HG03432 (cell line): ENCODE measurements at regions not wholly inside any gene's neighbourhood (a gene's known extent, or its start where the extent isn't known, plus 50 kb on each side); places are given as distances from the start of the nearest gene placed in this dataset.
"Not testable (repeated sequence)": the region's sequence is repeated elsewhere in the genome, so short reads cannot be mapped to it uniquely, and the experiment has no call there.

Source experiments
- ATAC-seq: cut with Tn5 transposase; IDR thresholded peaks from one replicate; pipeline ENCODE4 v1.9.1; 2021; ENCODE audit warnings: mild to moderate bottlenecking, moderate library complexity; ENCODE audit not compliant: unreplicated experiment

- no peak for ATAC-seq
Observed at GRCh38 chr6:81565071-81565470, 187.4 kb downstream of the TENT5A start.

DNA sequence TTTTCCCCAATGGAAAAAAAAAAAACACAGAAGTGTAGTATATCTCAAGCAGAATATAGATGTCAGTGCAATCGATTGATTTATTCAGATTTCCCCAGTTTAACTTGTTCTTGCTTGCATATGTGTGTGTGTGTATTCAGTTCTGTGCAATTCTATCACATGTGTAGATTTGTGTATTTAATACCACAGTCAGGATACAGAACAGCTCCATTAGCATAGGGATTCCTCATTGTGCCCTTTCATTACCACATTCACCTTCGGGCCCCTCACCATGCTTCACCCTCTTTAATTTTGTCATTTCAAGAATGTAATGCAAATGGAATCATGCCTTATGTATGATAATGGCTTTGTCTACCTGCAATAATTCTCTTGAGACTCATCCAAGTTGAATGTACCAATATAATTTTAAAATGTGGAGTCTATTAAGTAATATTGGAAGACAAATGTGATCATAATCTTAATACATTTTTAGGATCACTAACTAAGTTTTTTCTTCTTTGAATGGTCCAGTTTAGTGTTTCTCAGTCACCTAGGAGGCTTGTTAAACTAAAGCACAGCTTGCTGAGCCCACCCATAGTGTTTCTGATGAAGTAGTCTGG is 187.9 kb downstream of the TENT5A start:
- ATAC-seq: no peak

DNA sequence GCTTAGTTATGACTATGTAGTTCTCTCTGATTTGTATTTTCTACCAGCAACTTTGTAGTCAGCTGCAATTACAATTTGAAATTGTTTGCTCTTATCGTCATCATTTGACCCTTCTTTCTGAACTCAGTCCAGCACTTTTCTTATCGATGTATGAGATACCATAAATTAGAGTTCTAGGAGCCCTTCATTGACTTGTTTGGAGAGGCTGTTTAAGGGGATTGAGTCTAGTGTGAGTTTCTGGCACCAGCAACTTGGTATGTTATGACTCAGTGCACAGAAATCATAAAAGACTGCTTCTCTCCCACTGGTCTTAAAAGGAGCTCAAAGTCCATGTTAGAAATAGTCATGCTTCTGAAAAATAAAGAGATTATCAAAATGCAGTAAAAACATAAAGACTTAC is 190.3 kb downstream of the TENT5A start:
- peak; percentile 69 for ATAC-seq

- ATAC-seq: peak; percentile 17
Observed at GRCh38 chr6:81561731-81562130, 190.8 kb downstream of the TENT5A start.

DNA sequence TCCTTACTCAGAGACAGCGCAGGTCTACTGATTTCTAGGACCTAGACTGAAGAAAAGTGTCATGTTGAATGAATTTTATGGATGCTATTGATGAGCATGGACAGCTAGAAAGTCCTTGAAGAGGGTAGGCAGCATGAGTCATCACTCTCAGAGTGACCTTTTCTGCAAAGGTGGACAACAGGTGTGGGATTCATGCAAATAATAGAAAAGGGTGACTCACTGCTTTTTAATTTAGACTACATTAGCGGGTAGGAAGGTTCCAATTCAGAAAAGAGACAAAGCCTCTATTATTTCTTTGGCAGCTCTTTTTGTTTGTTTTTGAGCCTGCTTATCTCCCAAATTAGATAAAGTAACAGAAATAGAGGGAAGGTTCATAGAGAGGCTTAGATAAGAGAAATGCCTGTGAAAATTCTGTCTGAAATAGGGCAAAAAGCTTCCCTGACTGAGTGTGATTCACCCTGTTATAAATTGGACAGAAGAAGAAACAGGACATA is 191.4 kb downstream of the TENT5A start:
- no peak for ATAC-seq

GRCh38 chr6:81557811-81558210 is 194.7 kb downstream of the TENT5A start:
- no peak for ATAC-seq

GRCh38 chr6:81556551-81556950 is 195.9 kb downstream of the TENT5A start:
- peak; percentile 38 for ATAC-seq

DNA sequence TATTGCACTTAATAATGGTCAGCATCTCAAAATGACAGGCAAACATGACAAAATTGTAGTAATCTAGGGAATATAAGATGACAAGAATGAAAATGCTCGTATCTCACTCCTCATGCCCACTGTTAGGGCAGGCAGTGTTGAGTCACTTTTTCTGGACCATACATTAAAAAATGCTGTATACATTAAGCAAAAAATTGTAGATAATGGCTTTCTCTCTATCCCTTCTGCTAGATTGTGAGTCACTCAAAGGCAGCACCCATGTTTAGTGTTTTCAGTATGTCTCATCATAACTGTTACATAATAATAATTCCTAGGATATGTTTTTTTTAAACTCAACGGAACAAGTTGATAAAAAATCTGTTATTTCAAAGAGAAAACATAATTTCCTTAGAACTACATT is 199.3 kb downstream of the TENT5A start:
- no peak for ATAC-seq

DNA sequence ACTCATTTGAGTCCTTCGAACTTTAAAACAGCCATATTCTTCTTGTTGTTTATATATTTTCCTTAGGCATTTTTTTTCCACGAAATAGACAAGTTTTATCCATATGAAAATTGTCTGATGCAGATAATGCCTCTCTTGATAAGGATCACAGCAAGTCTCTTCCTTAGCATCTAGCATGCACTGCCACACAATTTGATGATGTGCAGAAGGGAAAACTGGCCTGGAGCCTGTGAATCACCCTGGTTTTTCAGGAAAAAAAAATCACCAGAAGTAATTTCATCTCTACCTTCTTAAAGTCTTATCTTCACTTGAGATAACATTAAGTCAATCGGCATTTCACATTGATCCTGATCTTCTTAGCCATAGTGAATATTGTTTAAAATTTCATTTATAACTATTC is 199.8 kb downstream of the TENT5A start:
- ATAC-seq: no peak

DNA sequence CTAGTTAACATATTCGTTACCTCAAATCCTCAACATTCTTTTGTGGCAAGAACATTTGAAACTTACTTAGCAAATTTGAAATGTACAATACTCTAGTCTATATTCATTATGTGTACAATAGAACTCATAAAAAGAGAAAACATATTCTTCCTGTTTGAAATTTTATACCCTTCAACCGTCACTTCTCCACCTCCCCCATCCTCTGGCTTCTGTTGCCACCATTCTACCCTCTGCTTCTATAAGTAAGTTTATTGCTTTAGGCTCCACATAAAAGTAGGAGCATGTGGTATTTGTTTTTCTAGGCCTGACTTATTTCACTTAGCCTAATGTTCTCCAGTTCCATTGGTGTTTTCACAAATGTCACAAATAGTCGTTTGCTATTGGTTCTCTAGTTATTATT is 205.3 kb downstream of the TENT5A start:
- no peak for ATAC-seq

DNA sequence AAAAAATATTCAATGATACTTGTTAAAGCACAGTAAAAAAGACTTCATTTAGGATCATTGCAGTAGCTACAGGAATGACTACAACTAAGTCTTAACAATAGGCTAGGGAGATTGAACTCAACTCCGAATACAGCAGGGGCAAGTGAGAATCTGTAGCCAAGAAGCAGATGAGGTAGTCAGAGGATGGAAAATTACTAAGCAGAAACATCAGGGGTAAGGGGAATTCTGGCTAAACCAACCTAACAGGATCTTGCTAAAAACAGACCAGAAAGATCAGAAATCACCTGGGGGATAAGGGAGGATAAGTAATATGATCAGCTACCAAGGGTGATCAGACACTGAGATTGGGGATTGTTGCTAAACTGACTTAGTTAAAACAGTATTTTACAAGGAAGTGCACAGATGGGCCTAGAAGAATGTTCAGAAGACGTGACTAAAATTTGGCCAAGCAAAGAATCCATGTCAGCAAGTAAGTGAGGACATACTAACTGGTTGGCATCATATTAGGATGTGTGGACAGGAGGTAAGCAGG is 217.5 kb downstream of the TENT5A start:
- ATAC-seq: peak; percentile 46

DNA sequence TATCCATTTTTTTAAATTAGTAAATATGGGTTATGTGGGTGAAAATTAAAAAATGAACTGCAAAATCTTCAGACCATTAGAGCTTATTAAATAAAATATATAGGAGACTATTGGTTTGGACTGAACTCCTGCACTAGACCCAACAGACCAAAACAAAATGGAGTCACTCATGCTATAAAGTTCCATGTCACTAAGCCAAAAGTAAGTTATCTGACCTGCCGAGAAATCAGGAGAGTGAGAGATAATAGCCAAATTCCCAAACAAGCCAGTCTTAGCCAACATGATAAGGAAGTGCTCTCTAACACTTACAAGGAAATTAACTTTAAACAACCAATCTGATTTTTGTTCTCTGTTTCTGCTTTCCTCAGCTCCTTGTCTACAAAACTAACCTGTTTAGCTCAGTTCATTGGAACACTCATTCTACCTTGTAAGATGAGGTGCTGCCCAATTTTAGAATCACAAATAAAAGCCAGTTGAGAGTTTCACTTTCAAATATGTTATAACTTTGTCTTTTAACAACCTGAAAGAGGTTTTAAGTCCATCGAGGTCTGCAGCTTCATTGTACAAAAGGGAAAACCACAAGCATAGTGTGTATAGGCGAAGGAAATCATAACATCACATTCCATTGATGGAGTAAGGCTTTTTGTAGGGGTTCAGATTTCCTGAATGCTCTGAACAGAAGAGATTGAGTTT is 220.5 kb downstream of the TENT5A start:
- ATAC-seq: no peak

DNA sequence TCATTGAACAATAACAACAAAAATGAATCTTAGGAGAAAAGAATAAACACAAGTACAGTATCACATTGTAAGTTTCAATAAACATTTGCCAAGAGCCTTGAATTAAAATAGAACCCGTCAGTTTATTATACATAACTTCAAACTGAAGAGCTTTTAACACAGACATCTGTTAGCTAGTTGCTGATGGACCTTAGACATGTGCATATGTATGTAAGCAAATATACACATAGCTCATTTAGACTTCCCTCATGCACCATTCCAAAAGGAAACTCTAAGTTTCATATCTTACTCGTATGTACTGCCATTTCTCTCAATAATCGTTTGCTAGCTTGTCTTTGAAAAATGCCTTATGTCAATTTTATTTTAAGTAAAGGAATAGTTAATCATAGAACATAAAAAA is 235.0 kb downstream of the TENT5A start:
- no peak for ATAC-seq

DNA sequence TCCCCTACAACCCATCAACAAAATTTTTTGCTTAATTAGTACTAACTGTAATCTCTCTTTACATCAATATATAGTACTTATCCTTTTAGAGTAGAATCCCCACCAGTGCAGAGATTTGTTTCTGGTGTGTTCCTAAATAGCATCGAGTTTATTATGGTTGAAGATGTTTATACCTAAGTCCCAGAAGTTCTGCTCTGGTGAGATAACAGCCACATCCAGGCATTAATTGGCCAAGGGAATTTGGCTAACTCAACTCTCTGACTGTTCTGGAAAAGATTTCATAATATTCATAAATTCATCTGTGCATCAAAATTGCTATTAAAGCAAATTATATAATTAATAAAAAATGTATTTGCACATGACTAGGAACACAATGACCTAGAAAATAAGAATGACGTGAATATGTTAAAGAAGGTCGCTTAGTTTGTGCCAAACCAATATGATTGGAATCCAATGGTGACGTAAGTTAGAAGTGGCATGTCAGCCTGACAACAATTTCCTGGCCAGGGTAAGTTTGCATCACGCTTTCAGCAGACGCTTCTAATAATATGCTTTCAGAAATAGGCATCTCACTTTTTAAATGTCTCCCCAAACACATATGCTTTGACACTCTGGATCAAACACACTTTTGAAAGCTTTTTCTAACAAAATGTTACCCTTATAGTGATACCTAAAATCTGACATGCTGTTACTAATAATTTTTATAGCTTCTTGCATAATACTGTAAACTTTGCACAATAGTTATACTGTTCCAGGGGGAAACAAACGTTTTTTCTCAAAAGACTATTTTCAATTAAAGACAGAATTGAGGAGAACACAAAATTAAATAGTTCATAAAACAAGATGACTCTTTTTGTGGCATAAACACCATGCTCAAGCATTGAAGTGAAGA is 236.7 kb downstream of the TENT5A start:
- no peak for ATAC-seq

DNA sequence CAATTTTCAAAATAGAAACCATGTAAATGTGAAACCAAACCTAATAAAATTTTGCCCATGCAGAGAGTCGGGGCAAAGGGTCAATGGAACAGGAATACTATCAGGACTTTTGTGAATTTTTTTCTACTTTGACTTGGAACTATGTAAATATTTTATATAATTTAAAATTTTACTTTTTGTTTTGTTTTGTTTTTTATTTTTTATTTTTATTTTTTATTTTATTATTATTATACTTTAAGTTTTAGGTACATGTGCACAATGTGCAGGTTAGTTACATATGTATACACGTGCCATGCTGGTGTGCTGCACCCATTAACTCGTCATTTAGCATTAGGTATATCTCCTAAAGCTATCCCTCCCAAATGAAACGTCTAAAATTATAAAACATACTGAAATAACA is 238.3 kb downstream of the TENT5A start:
- not testable (repeated sequence) for ATAC-seq

DNA sequence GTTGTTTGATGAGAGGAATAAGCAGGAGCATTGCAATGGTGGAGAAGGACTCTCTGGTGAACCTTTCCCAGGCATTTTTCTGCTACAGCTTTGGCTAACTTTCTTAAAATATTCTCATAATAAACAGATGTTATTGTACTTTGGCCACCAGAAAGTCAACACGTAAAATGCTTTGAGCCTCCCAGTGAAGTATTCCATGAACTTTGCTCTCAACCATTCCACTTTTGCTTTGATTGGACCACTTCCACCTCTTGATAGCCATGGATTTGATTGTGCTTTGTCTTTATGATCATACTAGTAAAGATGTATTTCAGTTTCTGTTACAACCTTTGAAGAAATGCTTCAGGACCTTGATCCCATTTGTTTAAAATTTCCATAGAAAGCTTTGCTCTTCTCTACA is 241.1 kb downstream of the TENT5A start:
- ATAC-seq: no peak

DNA sequence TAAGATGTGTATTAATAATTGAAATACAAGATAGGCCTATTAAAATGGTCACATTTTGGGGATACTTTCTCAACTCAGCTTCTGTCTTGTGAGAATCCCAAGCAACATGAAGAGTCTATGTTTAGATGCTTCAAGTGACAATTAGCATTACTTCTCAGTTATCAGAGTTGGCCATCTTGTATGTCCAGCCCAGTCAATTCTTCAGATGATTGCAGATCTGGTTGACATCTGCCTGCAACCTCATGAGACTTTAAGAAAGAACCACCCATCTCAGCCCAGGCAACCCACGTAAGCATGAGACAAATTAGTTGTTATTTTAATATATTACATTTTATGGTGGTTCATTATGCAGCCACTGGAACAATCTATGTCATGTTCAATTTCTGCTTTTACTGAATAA is 256.5 kb downstream of the TENT5A start:
- no peak for ATAC-seq

GRCh38 chr6:81491454-81492101 is 260.9 kb downstream of the TENT5A start:
- ATAC-seq: no peak

DNA sequence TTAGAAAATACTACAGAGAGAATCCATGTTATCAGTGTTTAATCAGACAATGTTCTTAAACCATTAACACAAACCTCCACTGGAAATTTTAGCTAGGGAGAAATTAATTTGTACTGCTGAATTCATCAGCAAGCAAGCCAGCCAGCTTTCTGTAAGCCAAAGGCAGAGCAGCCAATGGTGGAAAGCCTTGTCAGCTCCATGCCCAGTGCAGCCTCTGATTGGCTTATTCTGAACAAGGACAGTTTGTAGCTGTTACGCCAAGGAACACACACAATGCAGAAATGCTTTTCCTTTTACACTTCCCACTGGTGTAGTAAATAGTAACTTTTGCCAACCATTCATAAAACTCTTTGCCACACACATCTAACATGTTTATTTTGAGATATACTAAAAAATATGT is 265.0 kb downstream of the TENT5A start:
- ATAC-seq: no peak

DNA sequence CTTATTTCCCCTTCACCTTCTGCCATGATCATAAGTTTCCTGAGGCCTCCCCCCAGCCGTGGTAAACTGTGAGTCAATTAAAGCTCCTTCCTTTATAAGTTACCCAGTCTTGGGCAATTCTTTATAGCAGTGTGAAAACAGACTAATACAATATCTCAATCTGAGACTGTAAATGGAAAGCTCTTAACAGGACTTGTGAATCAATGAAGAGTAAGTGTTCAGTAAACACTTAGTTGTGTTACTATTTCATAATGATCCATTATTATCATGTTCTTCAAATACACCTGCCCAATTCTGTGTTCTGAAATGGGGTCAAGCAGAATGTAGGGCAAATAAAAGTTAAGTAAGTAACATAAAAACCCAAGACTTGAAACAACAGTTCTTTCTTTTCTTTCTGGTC is 266.2 kb downstream of the TENT5A start:
- ATAC-seq: no peak

DNA sequence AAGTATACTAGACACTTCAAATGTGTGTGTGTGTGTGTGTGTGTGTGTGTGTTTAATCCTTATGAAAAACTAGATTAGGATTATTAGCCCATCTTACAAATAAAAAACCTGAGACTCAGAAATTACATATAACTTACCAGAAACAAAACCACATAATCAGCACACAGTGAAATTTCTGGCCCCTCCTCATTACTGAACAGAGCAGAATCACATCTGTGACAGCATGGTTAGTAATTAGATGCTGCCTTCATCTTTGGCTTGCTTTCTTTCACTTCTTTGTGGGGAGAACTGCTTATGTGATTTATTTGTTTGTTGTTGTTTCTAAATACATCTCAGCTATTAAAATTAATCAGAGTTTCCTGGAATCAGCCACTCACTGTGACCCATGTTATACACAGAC is 267.1 kb downstream of the TENT5A start:
- no peak for ATAC-seq
